GM18867 (cell line): ENCODE measurements at regions not wholly inside any gene's neighbourhood (a gene's known extent, or its start where the extent isn't known, plus 50 kb on each side); places are given as distances from the start of the nearest gene placed in this dataset.

ENCODE experiments used
- ATAC-seq: cut with Tn5 transposase; IDR thresholded peaks from one replicate; pipeline ENCODE4 v1.9.1; 2021; ENCODE audit warnings: mild to moderate bottlenecking, moderate library complexity; ENCODE audit not compliant: unreplicated experiment

- ATAC-seq, result no peak
These were observed 51.7 kb upstream of the NFKBIA start for GRCh38 chr14:35456261-35456660.

- no peak for ATAC-seq
These were observed 53.9 kb upstream of the NFKBIA start for GRCh38 chr14:35458442-35458841.

- no peak for ATAC-seq
These were observed 55.2 kb upstream of the NFKBIA start for GRCh38 chr14:35459776-35460175.

- ATAC-seq, result no peak
These were observed 63.2 kb upstream of the INSM2 start for GRCh38 chr14:35470755-35471154.

- ATAC-seq, result no peak
These were observed 62.2 kb upstream of the INSM2 start for GRCh38 chr14:35471803-35472202.

GRCh38 chr14:35474323-35474722 is 59.6 kb upstream of the INSM2 start:
- ATAC-seq, result no peak

- ATAC-seq, result peak; percentile 98
These were observed 53.7 kb upstream of the INSM2 start for GRCh38 chr14:35480119-35480769.

GRCh38 chr14:35482994-35483515 is 50.9 kb upstream of the INSM2 start:
- ATAC-seq, result no peak
